ENCODE measurements at regions not wholly inside any gene's neighbourhood (a gene's known extent, or its start where the extent isn't known, plus 50 kb on each side); places are given as distances from the start of the nearest gene placed in this dataset.

GRCh38 chr17:6208608-6209180 is 138.5 kb downstream of the WSCD1 start:
- TF ChIP-seq CTCF (tag by site-specific recombination; IDR thresholded peaks at IDR 0.05) (no peak), ZNF610 (tag by site-specific recombination; IDR thresholded peaks at IDR 0.05; ENCODE audit: borderline replicate concordance) (no peak), MZF1 (tag by site-specific recombination; IDR thresholded peaks at IDR 0.05; ENCODE audit: borderline replicate concordance) (no peak), REPIN1 (tag by site-specific recombination; IDR thresholded peaks at IDR 0.05; ENCODE audit: low read depth) (no peak), ZNF449 (tag by site-specific recombination; IDR thresholded peaks at IDR 0.05) (no peak)
